ENCODE measurements at regions not wholly inside any gene's neighbourhood (a gene's known extent, or its start where the extent isn't known, plus 50 kb on each side); places are given as distances from the start of the nearest gene placed in this dataset.

DNA sequence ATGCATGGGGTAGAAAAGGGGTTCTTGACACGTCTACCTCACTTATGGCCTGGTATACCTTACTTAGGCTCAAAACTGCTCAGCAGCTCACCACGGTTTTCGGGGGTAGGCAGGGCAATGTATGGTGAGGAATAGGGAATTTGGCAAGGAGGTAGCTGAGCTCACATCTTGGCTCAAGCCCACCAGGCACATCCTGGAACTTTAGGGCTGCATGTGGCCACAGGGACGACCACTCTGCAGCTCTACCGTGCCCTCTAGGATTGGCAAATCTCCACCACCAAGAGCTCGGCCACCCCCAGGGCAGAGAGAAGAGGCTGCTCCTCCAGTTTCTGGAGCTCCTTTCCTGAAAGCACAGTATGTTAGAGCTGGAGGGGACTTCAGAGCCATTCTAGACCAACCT, 69.7 kb downstream of the MRPL46 start:
- no peak for DNase-seq (ENCODE audit: low read depth, low spot score)
- Histone ChIP-seq H3K27ac (ENCODE audit: low read depth, low read length) (no peak overlapping the region), H3K4me2 (ENCODE audit: low read length) (no peak overlapping the region), H3K9me3 (ENCODE audit: control insufficient read depth in 1 of 2, insufficient read depth in 1 of 2, low read depth in 1 of 2, low read length in 2 of 2) (no peaks in the 10 kb centered on the region), H2AFZ (ENCODE audit: low read depth, low read length, poor library complexity, severe bottlenecking) (no peak overlapping the region), H3K9me2 (ENCODE audit: insufficient read depth) (no peaks in the 10 kb centered on the region), H3K4me1 (ENCODE audit: control insufficient read depth in 1 of 2, insufficient read depth in 2 of 2, low read length in 2 of 2) (no peaks in the 10 kb centered on the region), H4K20me1 (ENCODE audit: insufficient read depth) (no peaks in the 10 kb centered on the region), H3K9ac (ENCODE audit: low read length) (no peak overlapping the region), H3K27me3 (ENCODE audit: insufficient read depth, low read length) (peaks cover 38% of the 10 kb centered on the region), H3K4me3 (replicated peaks in 1 of 2; ENCODE audit: low read depth in 1 of 2, low read length in 2 of 2) (no peak overlapping the region), H3K36me3 (ENCODE audit: control insufficient read depth in 1 of 2, insufficient read depth in 2 of 2, low read length in 2 of 2) (no peaks in the 10 kb centered on the region), H3K79me2 (ENCODE audit: insufficient read depth, low read length) (no peaks in the 10 kb centered on the region)
- POLR2A ChIA-PET, result no interaction called here
- intact Hi-C loops (cut with micrococcal nuclease), result no loop called here
- CTCF ChIA-PET, result no interaction called here
- RAD21 ChIA-PET (ENCODE audit: low non-redundant PET in 1 of 2, low total read pairs in 2 of 2, uncharacterized antibody in 2 of 2, unreplicated experiment in 2 of 2), result no interaction called here
- TF ChIP-seq POLR2AphosphoS5 (IDR thresholded peaks at IDR 0.05; ENCODE audit: low read depth, low read length), result no peak
- TF ChIP-seq SIN3A (IDR thresholded peaks at IDR 0.05; ENCODE audit: low read depth), result no peak
- no peak for TF ChIP-seq ZNF274 (IDR thresholded peaks at IDR 0.05; ENCODE audit: low read depth, low read length)
- no peak for TF ChIP-seq TCF7L2 (IDR thresholded peaks at IDR 0.05; ENCODE audit: borderline replicate concordance, extremely low read depth, insufficient read depth, insufficient read length)
- no peak for TF ChIP-seq EZH2 (IDR thresholded peaks at IDR 0.05)
- TF ChIP-seq SP1 (IDR thresholded peaks at IDR 0.05; ENCODE audit: low read depth), result no peak
- no peak for TF ChIP-seq SRF (IDR thresholded peaks at IDR 0.05; ENCODE audit: low read depth)
- no peak for TF ChIP-seq EZH2phosphoT487 (IDR thresholded peaks at IDR 0.05; ENCODE audit: borderline replicate concordance)
- no peak for TF ChIP-seq CEBPB (IDR thresholded peaks at IDR 0.05; ENCODE audit: low read depth)
- TF ChIP-seq, protein P1, sequence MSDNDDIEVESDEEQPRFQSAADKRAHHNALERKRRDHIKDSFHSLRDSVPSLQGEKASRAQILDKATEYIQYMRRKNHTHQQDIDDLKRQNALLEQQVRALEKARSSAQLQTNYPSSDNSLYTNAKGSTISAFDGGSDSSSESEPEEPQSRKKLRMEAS (IDR thresholded peaks at IDR 0.05), result no peak
- TF ChIP-seq ELF1 (IDR thresholded peaks at IDR 0.05; ENCODE audit: borderline replicate concordance, low read depth), result no peak
- TF ChIP-seq, protein P2, sequence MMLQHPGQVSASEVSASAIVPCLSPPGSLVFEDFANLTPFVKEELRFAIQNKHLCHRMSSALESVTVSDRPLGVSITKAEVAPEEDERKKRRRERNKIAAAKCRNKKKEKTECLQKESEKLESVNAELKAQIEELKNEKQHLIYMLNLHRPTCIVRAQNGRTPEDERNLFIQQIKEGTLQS (IDR thresholded peaks at IDR 0.05), result no peak
- no peak for TF ChIP-seq RAD21 (IDR thresholded peaks at IDR 0.05; ENCODE audit: low read depth)
- BruUV-seq (replicated peaks), result no TSS peak
- ATAC-seq, result no peak
